ENCODE measurements at regions not wholly inside any gene's neighbourhood (a gene's known extent, or its start where the extent isn't known, plus 50 kb on each side); places are given as distances from the start of the nearest gene placed in this dataset. TPM values are rescaled to one million over a fixed set of nuclear protein-coding genes. Genes with fewer than 3 reads are reported as not detected.
"Not testable (repeated sequence)": the region's sequence is repeated elsewhere in the genome, so short reads cannot be mapped to it uniquely, and the experiment has no call there.

- H3K27me3 ChIP-seq (ENCODE audit: insufficient read depth, low read length, poor library complexity), result no peaks in the 10 kb centered on the region
- no peak overlapping the region for H3K4me3 ChIP-seq (ENCODE audit: low read length)
- H2BK15ac ChIP-seq (replicated peaks; ENCODE audit: low read depth), result no peak overlapping the region
These were observed 61.6 kb upstream of the SGCG start for GRCh38 chr13:23119131-23119530.

GRCh38 chr13:23127540-23127939 is 53.2 kb upstream of the SGCG start:
- H3K56ac ChIP-seq (ENCODE audit: low read length); H2BK5ac ChIP-seq (ENCODE audit: low read length); H3K36me3 ChIP-seq (ENCODE audit: control insufficient read depth, insufficient read depth, low read length); H4K8ac ChIP-seq (ENCODE audit: low read depth, low read length); H2BK15ac ChIP-seq (replicated peaks; ENCODE audit: low read depth); H3K18ac ChIP-seq (ENCODE audit: low read length); H2BK120ac ChIP-seq (ENCODE audit: low read depth, low read length); H3K79me1 ChIP-seq (ENCODE audit: low read length); H3K23ac ChIP-seq (ENCODE audit: low read length); H3K27ac ChIP-seq (ENCODE audit: low read depth, low read length); H3K4me3 ChIP-seq (ENCODE audit: low read length); H3K79me2 ChIP-seq (ENCODE audit: control insufficient read depth, insufficient read depth, low read length); H2AK5ac ChIP-seq (ENCODE audit: low read length); DNase-seq; H3K4ac ChIP-seq (ENCODE audit: low read depth, low read length); H3K27me3 ChIP-seq (ENCODE audit: insufficient read depth, low read length, poor library complexity); H3K4me2 ChIP-seq (ENCODE audit: low read length); H3K4me1 ChIP-seq (ENCODE audit: control insufficient read depth, low read depth, low read length); H3K9ac ChIP-seq (ENCODE audit: low read length); H4K5ac ChIP-seq (ENCODE audit: low read length): not testable (repeated sequence)
- no CpG with 5 or more reads among the region's 26 CpGs for WGBS (ENCODE audit: extremely low coverage, insufficient coverage, low lambda C conversion rate)

More at GRCh38 chr13:23119131-23119530, 61.6 kb upstream of the SGCG start:
- Histone ChIP-seq H3K79me2 (ENCODE audit: control insufficient read depth, insufficient read depth, low read length) (no peaks in the 10 kb centered on the region), H2AK5ac (ENCODE audit: low read length) (no peak overlapping the region), H3K4ac (ENCODE audit: low read depth, low read length) (no peak overlapping the region), H3K79me1 (ENCODE audit: low read length) (no peaks in the 10 kb centered on the region), H2BK120ac (ENCODE audit: low read depth, low read length) (no peak overlapping the region), H4K8ac (ENCODE audit: low read depth, low read length) (no peak overlapping the region), H2BK5ac (ENCODE audit: low read length) (no peak overlapping the region), H3K27ac (ENCODE audit: low read depth, low read length) (no peak overlapping the region), H3K4me2 (ENCODE audit: low read length) (no peak overlapping the region), H3K36me3 (ENCODE audit: control insufficient read depth, insufficient read depth, low read length) (no peaks in the 10 kb centered on the region), H3K4me1 (ENCODE audit: control insufficient read depth, low read depth, low read length) (no peaks in the 10 kb centered on the region), H3K18ac (ENCODE audit: low read length) (no peak overlapping the region), H3K23ac (ENCODE audit: low read length) (no peak overlapping the region), H3K56ac (ENCODE audit: low read length) (no peak overlapping the region), H3K9ac (ENCODE audit: low read length) (no peak overlapping the region), H4K5ac (ENCODE audit: low read length) (no peak overlapping the region)
- no CpG with 5 or more reads among the region's 3 CpGs for WGBS (ENCODE audit: extremely low coverage, insufficient coverage, low lambda C conversion rate)
- DNase-seq, result no peak

DNA sequence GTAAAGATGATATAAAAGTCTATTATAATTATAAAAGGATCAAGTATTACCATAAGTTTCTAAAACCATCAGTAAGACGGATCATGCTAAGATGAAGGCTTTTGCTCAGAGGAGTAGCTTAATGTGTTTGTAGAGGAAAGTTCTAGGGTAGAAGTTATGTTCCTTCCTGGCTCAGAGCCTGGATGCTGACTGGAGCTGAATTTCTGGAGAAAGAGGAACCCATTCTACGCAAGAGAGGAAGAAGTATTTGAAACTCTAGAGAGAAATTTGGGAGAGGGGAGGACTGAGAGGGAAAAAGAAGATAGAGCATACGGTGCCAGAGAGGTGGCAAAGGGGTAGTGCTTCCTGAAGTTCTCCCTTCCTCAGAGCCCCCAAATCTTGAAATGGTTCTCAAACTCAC is 51.4 kb upstream of the SGCG start:
- no CpG with 5 or more reads among the region's 3 CpGs for WGBS (ENCODE audit: extremely low coverage, insufficient coverage, low lambda C conversion rate)
- H4K5ac ChIP-seq (ENCODE audit: low read length), result no peak overlapping the region

More for the DNA sequence above, 51.4 kb upstream of the SGCG start:
- no peaks in the 10 kb centered on the region for H3K79me2 ChIP-seq (ENCODE audit: control insufficient read depth, insufficient read depth, low read length)
- no peak overlapping the region for H3K56ac ChIP-seq (ENCODE audit: low read length)
- no peak overlapping the region for H3K27ac ChIP-seq (ENCODE audit: low read depth, low read length)
- no peak for DNase-seq
- H3K4me3 ChIP-seq (ENCODE audit: low read length), result no peak overlapping the region
- no peaks in the 10 kb centered on the region for H3K36me3 ChIP-seq (ENCODE audit: control insufficient read depth, insufficient read depth, low read length)
- H3K4me2 ChIP-seq (ENCODE audit: low read length), result no peak overlapping the region
- H2BK5ac ChIP-seq (ENCODE audit: low read length), result no peak overlapping the region
- no peak overlapping the region for H3K9ac ChIP-seq (ENCODE audit: low read length)
- H3K23ac ChIP-seq (ENCODE audit: low read length), result no peak overlapping the region
- no peaks in the 10 kb centered on the region for H3K27me3 ChIP-seq (ENCODE audit: insufficient read depth, low read length, poor library complexity)
- H3K18ac ChIP-seq (ENCODE audit: low read length), result no peak overlapping the region
- no peak overlapping the region for H4K8ac ChIP-seq (ENCODE audit: low read depth, low read length)
- no peak overlapping the region for H3K4ac ChIP-seq (ENCODE audit: low read depth, low read length)
- no peak overlapping the region for H2BK15ac ChIP-seq (replicated peaks; ENCODE audit: low read depth)
- H3K4me1 ChIP-seq (ENCODE audit: control insufficient read depth, low read depth, low read length), result no peaks in the 10 kb centered on the region
- H2AK5ac ChIP-seq (ENCODE audit: low read length), result no peak overlapping the region
- no peak overlapping the region for H2BK120ac ChIP-seq (ENCODE audit: low read depth, low read length)
- H3K79me1 ChIP-seq (ENCODE audit: low read length), result no peaks in the 10 kb centered on the region

Small RNAs in the stretch of these regions (small RNA-seq; reads per million reads assigned to genes)
- gene MTND3P1 (ENCODE audit: insufficient read depth) (not detected), gene RF00049 (ENCODE audit: insufficient read depth) (not detected)
